Prostate gland (tissue), 2 donors: ENCODE measurements at regions not wholly inside any gene's neighbourhood (a gene's known extent, or its start where the extent isn't known, plus 50 kb on each side); places are given as distances from the start of the nearest gene placed in this dataset.

Experiments used
- DNase-seq: peaks from one replicate; pipeline ENCODE4 v3.0.0-alpha.2; 2019; ENCODE audit warnings: low spot score
- H3K27ac ChIP-seq, 2 donors: fragments of 200-600 bp; sonication (generic); 2 replicates each; pipeline ENCODE4 v1.5.1; 2017 to 2019
- H3K27me3 ChIP-seq: fragments of 200-600 bp; sonication (generic); replicated peaks from 2 replicates; pipeline ENCODE4 v1.5.1; 2019; ENCODE audit not compliant: insufficient read depth
- H3K36me3 ChIP-seq, 2 donors: fragments of 200-600 bp; sonication (generic); 1 replicate in 1 of 2; 2 replicates in 1 of 2; pipeline versions ENCODE4 v1.5.1 to v1.8.1; 2017 to 2019
- H3K4me1 ChIP-seq: fragments of 200-600 bp; sonication (generic); replicated peaks from 2 replicates; pipeline ENCODE4 v1.5.1; 2019
- H3K4me3 ChIP-seq, 2 donors: fragments of 200-600 bp; sonication (generic); 2 replicates each; pipeline ENCODE4 v1.5.1; 2017 to 2019
- H3K9me3 ChIP-seq: fragments of 200-600 bp; sonication (generic); 2 replicates; pipeline ENCODE4 v1.5.1; 2017
- POLR2A ChIP-seq: fragments of 450-650 bp; IDR thresholded peaks from one replicate; pipeline ENCODE4 v1.6.1; 2016; ENCODE audit warnings: antibody characterized with exemption, mild to moderate bottlenecking
- POLR2AphosphoS5 ChIP-seq: sonication (generic); formaldehyde crosslinking; IDR thresholded peaks from one replicate; pipeline ENCODE4 v1.6.1; 2017; ENCODE audit warnings: antibody characterized with exemption
- WGBS: methylation state at CpG from one replicate; pipeline ENCODE4 v1.1.5; 2018; 5-methylcytosine and 5-hydroxymethylcytosine counted together
- intact Hi-C: fragments of 100-400 bp; cut with DNase I; formaldehyde crosslinking; loops from one replicate; pipeline ENCODE4 v1.14.2; 2022
- TF ChIP-seq, protein P1 (sequence below), 4 experiments: fragments of 200-600 bp in 2 of 4; fragments of 450-650 bp in 2 of 4; sonication (generic) in 2 of 4; IDR thresholded peaks; 1 replicate in 3 of 4; 2 replicates in 1 of 4; pipeline ENCODE4 v1.5.1; 2016 to 2019; ENCODE audit warnings: antibody characterized with exemption in 4 of 4, mild to moderate bottlenecking in 2 of 4, moderate library complexity in 2 of 4

GRCh38 chrX:109831326-109831985 is 98.4 kb upstream of the ACSL4 start:
- TF ChIP-seq POLR2A: no peak
- no peak for TF ChIP-seq POLR2AphosphoS5
- TF ChIP-seq, protein P1, sequence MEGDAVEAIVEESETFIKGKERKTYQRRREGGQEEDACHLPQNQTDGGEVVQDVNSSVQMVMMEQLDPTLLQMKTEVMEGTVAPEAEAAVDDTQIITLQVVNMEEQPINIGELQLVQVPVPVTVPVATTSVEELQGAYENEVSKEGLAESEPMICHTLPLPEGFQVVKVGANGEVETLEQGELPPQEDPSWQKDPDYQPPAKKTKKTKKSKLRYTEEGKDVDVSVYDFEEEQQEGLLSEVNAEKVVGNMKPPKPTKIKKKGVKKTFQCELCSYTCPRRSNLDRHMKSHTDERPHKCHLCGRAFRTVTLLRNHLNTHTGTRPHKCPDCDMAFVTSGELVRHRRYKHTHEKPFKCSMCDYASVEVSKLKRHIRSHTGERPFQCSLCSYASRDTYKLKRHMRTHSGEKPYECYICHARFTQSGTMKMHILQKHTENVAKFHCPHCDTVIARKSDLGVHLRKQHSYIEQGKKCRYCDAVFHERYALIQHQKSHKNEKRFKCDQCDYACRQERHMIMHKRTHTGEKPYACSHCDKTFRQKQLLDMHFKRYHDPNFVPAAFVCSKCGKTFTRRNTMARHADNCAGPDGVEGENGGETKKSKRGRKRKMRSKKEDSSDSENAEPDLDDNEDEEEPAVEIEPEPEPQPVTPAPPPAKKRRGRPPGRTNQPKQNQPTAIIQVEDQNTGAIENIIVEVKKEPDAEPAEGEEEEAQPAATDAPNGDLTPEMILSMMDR (IDR thresholded peaks at IDR 0.05): no peak
- Histone ChIP-seq H3K27me3 (no peaks in the 10 kb centered on the region), H3K4me3 (no peak overlapping the region), H3K36me3 (no peaks in the 10 kb centered on the region), H3K9me3 (no peaks in the 10 kb centered on the region), H3K4me1 (no peaks in the 10 kb centered on the region), H3K27ac (no peak overlapping the region)
- WGBS: 74% methylated on average over 6 of the region's 6 CpGs
- intact Hi-C loops: no loop called here
- DNase-seq: no peak

DNA sequence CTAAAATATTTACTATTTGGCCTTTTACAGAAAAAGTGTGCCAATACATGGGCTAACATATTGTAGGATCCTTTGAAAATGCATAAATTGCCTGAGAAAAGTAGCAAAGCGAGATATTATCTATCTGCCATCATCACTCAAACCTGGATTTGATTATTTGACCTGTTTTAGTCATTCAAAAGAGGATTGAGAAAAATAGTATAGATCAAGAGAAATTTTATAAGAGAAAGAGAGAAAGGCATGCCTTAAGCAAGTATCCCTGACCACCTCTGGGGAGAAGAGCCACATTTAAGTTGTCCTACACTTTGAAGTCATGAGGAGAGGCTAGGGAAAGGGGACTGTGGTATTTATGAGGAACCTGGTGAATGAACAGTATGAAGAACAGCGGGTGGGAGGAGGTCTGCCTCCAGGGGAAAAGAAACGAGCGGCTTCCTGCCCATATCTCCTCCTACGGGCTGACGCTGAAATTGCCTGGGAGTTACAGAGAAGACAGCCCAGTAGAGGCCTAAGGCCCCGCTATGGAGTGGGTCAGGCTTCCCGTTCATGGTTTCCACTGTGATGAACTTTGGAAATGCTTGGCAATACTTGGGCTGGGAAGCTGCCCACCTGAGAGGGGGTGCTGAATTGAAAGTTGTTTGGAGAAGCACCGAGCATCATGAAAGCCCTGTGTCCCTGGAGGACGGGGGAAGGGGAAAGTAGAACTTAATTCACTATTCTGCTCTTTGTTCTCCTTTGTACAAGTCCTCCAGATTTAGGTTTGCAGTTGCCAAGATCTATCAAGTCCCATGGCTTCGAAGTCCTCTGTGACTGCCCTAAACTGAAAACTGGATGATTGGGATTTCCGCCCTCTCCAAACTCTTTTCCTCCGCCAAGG is 106.9 kb upstream of the ACSL4 start:
- intact Hi-C loops: no loop called here
- Histone ChIP-seq H3K36me3 (no peaks in the 10 kb centered on the region), H3K4me3 (no peak overlapping the region), H3K9me3 (no peaks in the 10 kb centered on the region), H3K27me3 (no peaks in the 10 kb centered on the region), H3K27ac (no peak overlapping the region), H3K4me1 (no peaks in the 10 kb centered on the region)
- DNase-seq: no peak
- TF ChIP-seq POLR2AphosphoS5: no peak
- TF ChIP-seq POLR2A: no peak
- TF ChIP-seq, protein P1 (IDR thresholded peaks at IDR 0.05): no peak
- 77% methylated on average over 9 of the region's 13 CpGs for WGBS

- intact Hi-C loops: no loop called here
- no peak for TF ChIP-seq POLR2A
- no peak for TF ChIP-seq POLR2AphosphoS5
- TF ChIP-seq, protein P1 (IDR thresholded peaks at IDR 0.05): no peak
- Histone ChIP-seq H3K4me1 (no peaks in the 10 kb centered on the region), H3K4me3 (no peak overlapping the region), H3K27ac (no peak overlapping the region), H3K9me3 (no peaks in the 10 kb centered on the region), H3K27me3 (no peaks in the 10 kb centered on the region), H3K36me3 (no peaks in the 10 kb centered on the region)
- WGBS: 72% methylated on average over 3 of the region's 3 CpGs
- no peak for DNase-seq
These were observed 107.5 kb upstream of the ACSL4 start for GRCh38 chrX:109840585-109840984.

DNA sequence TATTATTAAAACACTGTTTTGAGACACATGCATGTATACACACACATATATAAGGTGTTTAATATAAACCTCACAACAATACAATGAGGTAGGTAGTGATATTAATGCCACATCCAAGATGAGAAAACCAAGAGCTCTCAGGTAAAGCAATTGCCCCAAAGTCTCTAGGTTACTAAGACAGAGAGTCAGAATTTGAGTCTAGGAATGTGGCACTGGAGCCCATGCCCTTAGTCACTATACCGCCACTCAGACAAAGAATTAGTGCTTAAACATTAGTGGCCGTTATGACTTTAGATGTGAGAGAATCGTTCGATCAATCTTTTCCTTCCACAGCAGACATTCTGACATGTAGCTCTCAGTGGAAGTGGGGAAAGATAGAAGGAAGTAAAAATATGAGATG is 108.2 kb upstream of the ACSL4 start:
- TF ChIP-seq, protein P1 (IDR thresholded peaks at IDR 0.05): no peak
- TF ChIP-seq POLR2A (no peak), POLR2AphosphoS5 (no peak)
- DNase-seq: no peak
- intact Hi-C loops: no loop called here
- Histone ChIP-seq H3K27me3 (no peaks in the 10 kb centered on the region), H3K4me3 (no peak overlapping the region), H3K4me1 (no peaks in the 10 kb centered on the region), H3K36me3 (no peaks in the 10 kb centered on the region), H3K27ac (no peak overlapping the region), H3K9me3 (no peaks in the 10 kb centered on the region)
- 91% methylated on average over 4 of the region's 4 CpGs for WGBS
